GM23248 (cell line): ENCODE measurements at regions not wholly inside any gene's neighbourhood (a gene's known extent, or its start where the extent isn't known, plus 50 kb on each side); places are given as distances from the start of the nearest gene placed in this dataset.

ENCODE experiments used
- EZH2 ChIP-seq: fragments of 200-600 bp; sonication (generic); IDR thresholded peaks from 2 replicates; pipeline ENCODE4 v1.6.1; 2018; ENCODE audit warnings: antibody characterized with exemption, mild to moderate bottlenecking; ENCODE audit not compliant: insufficient read depth, poor library complexity, severe bottlenecking
- EZH2phosphoT487 ChIP-seq: fragments of 200-600 bp; sonication (generic); IDR thresholded peaks from 2 replicates; pipeline ENCODE4 v1.6.1; 2018; ENCODE audit warnings: antibody characterized with exemption, moderate library complexity, mild to moderate bottlenecking, low read depth; ENCODE audit not compliant: insufficient read depth

- TF ChIP-seq EZH2phosphoT487 (no peak), EZH2 (no peak)
These were observed 289.1 kb upstream of the AZI2 start for GRCh38 chr3:28637742-28638141.
